DOHH2 (cell line): ENCODE measurements at regions not wholly inside any gene's neighbourhood (a gene's known extent, or its start where the extent isn't known, plus 50 kb on each side); places are given as distances from the start of the nearest gene placed in this dataset.

Source experiments
- H3F3A ChIP-seq: fragments of 200-600 bp; sonication (generic), shearing (Covaris generic); 2 replicates; pipeline ENCODE4 v1.6.0; 2016; ENCODE audit warnings: antibody characterized with exemption, mild to moderate bottlenecking; ENCODE audit not compliant: control insufficient read depth, insufficient read depth
- H3K27ac ChIP-seq: fragments of 200-600 bp; sonication (generic); 2 replicates; pipeline ENCODE4 v1.5.1; 2014; ENCODE audit warnings: low read depth, mild to moderate bottlenecking, low read length, moderate library complexity
- H3K27me3 ChIP-seq: fragments of 200-600 bp; sonication (generic); 2 replicates; pipeline ENCODE4 v1.6.1; 2014; ENCODE audit warnings: mild to moderate bottlenecking, low read length, mixed read lengths; ENCODE audit not compliant: control insufficient read depth
- H3K36me3 ChIP-seq: fragments of 200-600 bp; sonication (generic); 2 replicates; pipeline ENCODE4 v1.6.1; 2014; ENCODE audit warnings: mild to moderate bottlenecking, low read length, moderate library complexity, mixed read lengths; ENCODE audit not compliant: control insufficient read depth
- H3K4me1 ChIP-seq: fragments of 200-600 bp; sonication (generic); 2 replicates; pipeline ENCODE4 v1.6.1; 2014; ENCODE audit warnings: mild to moderate bottlenecking, low read length, mixed read lengths; ENCODE audit not compliant: control insufficient read depth
- H3K4me2 ChIP-seq: fragments of 200-600 bp; sonication (generic); 2 replicates; pipeline ENCODE4 v1.6.0; 2014; ENCODE audit warnings: mild to moderate bottlenecking, low read length, moderate library complexity
- H3K4me3 ChIP-seq: fragments of 200-600 bp; sonication (generic); 2 replicates; pipeline ENCODE4 v1.5.1; 2014; ENCODE audit warnings: mild to moderate bottlenecking, low read length, mixed read lengths
- H3K79me2 ChIP-seq: fragments of 200-600 bp; sonication (generic); 2 replicates; pipeline ENCODE4 v1.6.1; 2014; ENCODE audit warnings: mild to moderate bottlenecking, low read length, mixed read lengths; ENCODE audit not compliant: control insufficient read depth
- H3K9me2 ChIP-seq: fragments of 200-600 bp; sonication (generic); replicated peaks from 2 replicates; pipeline ENCODE4 v1.6.1; 2014; ENCODE audit warnings: mild to moderate bottlenecking, low read length, mixed read lengths; ENCODE audit not compliant: control insufficient read depth
- H3K9me3 ChIP-seq: fragments of 200-600 bp; sonication (generic); 2 replicates; pipeline ENCODE4 v1.6.1; 2014; ENCODE audit warnings: antibody characterized with exemption, low read length, mixed read lengths; ENCODE audit not compliant: control insufficient read depth, insufficient read depth
- H4K20me1 ChIP-seq: fragments of 200-600 bp; sonication (generic); 2 replicates; pipeline ENCODE4 v1.6.0; 2014; ENCODE audit warnings: low read depth, mild to moderate bottlenecking, antibody characterized with exemption, low read length, moderate library complexity; ENCODE audit not compliant: control insufficient read depth, insufficient read depth
- EZH2phosphoT487 ChIP-seq: fragments of 200-600 bp; sonication (generic); IDR thresholded peaks from 2 replicates; pipeline ENCODE4 v1.6.1; 2017; ENCODE audit warnings: borderline replicate concordance, mild to moderate bottlenecking, antibody characterized with exemption, low read length, moderate library complexity, mixed read lengths
- TF ChIP-seq, protein P1 (sequence below): fragments of 200-600 bp; sonication (generic); IDR thresholded peaks from one replicate; pipeline ENCODE4 v1.5.1; 2014; ENCODE audit warnings: antibody characterized with exemption, mild to moderate bottlenecking, low read depth, low read length; ENCODE audit not compliant: poor library complexity, severe bottlenecking

DNA sequence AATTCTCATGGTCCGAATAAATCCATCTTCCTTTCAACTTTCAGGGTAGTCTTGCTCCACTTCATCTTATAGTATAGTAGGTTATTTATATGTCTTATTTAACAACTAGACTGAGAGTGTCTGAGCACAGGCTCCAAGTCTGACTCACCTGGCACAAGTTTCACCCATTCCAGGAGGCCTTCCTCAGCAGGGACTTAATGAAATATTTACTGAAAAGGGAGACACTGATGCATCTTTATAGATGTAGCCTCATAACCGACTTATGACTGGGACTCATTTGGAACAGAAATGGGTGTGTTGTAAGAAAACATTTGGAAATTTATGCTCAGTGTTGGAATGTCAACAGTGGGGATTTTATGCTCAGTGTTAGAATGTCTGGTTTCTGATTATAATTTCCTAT lies 59.9 kb downstream of the CH25H start:
- no peaks in the 10 kb centered on the region for H4K20me1 ChIP-seq
- no peaks in the 10 kb centered on the region for H3K9me3 ChIP-seq
- no peaks in the 10 kb centered on the region for H3F3A ChIP-seq
- H3K36me3 ChIP-seq = no peaks in the 10 kb centered on the region
- no peaks in the 10 kb centered on the region for H3K9me2 ChIP-seq
- H3K27me3 ChIP-seq = no peaks in the 10 kb centered on the region
- H3K4me1 ChIP-seq = no peaks in the 10 kb centered on the region
- no peaks in the 10 kb centered on the region for H3K79me2 ChIP-seq
- no peak overlapping the region for H3K4me3 ChIP-seq
- no peak overlapping the region for H3K4me2 ChIP-seq
- H3K27ac ChIP-seq = no peak overlapping the region
- TF ChIP-seq EZH2phosphoT487 = no peak
- TF ChIP-seq, protein P1, sequence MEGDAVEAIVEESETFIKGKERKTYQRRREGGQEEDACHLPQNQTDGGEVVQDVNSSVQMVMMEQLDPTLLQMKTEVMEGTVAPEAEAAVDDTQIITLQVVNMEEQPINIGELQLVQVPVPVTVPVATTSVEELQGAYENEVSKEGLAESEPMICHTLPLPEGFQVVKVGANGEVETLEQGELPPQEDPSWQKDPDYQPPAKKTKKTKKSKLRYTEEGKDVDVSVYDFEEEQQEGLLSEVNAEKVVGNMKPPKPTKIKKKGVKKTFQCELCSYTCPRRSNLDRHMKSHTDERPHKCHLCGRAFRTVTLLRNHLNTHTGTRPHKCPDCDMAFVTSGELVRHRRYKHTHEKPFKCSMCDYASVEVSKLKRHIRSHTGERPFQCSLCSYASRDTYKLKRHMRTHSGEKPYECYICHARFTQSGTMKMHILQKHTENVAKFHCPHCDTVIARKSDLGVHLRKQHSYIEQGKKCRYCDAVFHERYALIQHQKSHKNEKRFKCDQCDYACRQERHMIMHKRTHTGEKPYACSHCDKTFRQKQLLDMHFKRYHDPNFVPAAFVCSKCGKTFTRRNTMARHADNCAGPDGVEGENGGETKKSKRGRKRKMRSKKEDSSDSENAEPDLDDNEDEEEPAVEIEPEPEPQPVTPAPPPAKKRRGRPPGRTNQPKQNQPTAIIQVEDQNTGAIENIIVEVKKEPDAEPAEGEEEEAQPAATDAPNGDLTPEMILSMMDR = no peak

DNA sequence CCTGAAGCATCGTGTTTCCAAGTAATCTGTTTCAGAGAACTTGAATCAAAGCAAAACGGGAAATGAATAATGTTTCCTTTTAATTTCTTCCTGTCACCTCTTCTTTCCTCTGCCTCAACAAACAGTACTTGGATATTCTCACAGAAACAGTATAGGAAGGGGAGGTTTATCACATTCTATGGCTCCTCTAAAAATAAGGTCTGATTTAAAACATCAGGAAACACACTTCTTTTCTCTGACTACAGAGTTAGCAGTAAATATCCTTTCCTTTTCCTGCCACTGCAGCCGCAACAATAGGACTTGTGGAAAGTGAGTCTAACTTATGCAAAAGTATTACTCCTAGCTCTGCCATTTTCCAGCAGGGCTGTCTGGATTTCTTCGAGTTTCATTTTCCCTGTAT lies 62.3 kb downstream of the CH25H start:
- Histone ChIP-seq H3K4me2 (no peak overlapping the region), H3K27me3 (no peaks in the 10 kb centered on the region), H3K36me3 (no peaks in the 10 kb centered on the region), H3K27ac (no peak overlapping the region), H3K4me1 (no peaks in the 10 kb centered on the region), H3K79me2 (no peaks in the 10 kb centered on the region), H3K9me2 (no peaks in the 10 kb centered on the region), H3K4me3 (no peak overlapping the region), H4K20me1 (no peaks in the 10 kb centered on the region), H3F3A (no peaks in the 10 kb centered on the region), H3K9me3 (no peaks in the 10 kb centered on the region)
- no peak for TF ChIP-seq EZH2phosphoT487
- TF ChIP-seq, protein P1 = no peak

DNA sequence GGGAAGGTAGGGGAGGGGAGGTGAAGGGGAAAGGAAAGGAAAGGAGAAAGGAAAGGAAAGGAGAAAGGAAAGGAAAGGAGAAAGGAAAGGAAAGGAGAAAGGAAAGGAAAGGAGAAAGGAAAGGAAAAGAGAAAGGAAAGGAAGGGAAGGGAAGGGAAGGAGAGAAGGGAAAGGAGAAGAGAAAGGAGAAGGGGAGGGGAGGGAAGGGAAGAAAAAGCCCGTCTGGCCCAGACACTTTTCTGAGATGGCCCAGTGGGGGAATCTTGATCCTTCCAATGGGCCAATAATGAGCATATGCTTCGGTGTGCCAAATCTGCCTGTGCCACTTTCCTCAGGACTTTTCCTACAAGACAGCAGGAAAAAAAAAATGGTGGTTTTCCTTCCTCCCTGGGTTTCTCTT lies 64.5 kb downstream of the CH25H start:
- no peaks in the 10 kb centered on the region for H3K9me2 ChIP-seq
- H3K4me3 ChIP-seq = no peak overlapping the region
- no peaks in the 10 kb centered on the region for H3K9me3 ChIP-seq
- H3K4me2 ChIP-seq = no peak overlapping the region
- H3K27me3 ChIP-seq = no peaks in the 10 kb centered on the region
- no peaks in the 10 kb centered on the region for H3K36me3 ChIP-seq
- H3K4me1 ChIP-seq = no peaks in the 10 kb centered on the region
- H3F3A ChIP-seq = no peaks in the 10 kb centered on the region
- no peak overlapping the region for H3K27ac ChIP-seq
- H4K20me1 ChIP-seq = no peaks in the 10 kb centered on the region
- no peaks in the 10 kb centered on the region for H3K79me2 ChIP-seq
- TF ChIP-seq EZH2phosphoT487 = no peak
- TF ChIP-seq, protein P1 = no peak

DNA sequence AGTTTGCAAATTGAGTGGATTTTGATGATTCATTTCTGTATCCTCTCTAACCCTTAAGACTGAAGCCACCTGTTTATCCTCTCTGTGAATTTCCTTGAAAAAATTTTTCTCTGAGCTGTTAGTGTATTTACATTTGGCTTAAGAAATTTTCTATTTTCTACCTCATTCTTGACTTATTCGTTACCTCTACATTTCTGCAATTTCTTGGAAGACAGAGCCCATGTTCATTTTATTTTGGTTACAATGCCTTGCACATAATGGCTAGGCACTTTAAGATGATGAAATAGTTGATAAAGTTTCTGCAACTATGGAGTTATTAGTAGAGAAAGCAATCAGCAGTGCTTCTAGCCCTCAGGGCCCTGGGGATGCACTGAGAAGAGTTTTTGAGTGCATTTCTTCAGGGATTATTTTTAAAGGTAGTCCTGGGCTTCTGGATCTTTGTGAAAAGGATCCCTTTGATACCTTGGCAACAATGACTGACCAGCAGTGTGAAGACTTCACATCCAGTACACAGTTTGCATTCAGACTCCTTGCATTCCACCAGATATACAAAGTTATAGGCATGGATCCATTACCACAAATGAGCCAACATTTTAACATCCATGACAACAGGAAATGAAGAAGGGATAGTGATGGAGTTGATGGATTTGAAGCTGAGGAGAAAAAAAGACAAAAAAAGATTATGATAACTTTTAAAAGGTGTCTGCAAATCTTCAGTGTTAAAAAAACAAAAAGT lies 68.2 kb downstream of the CH25H start:
- Histone ChIP-seq H3K9me3 (no peaks in the 10 kb centered on the region), H4K20me1 (no peaks in the 10 kb centered on the region), H3K27me3 (no peaks in the 10 kb centered on the region), H3K79me2 (no peaks in the 10 kb centered on the region), H3K4me2 (no peak overlapping the region), H3K36me3 (no peaks in the 10 kb centered on the region), H3K4me3 (no peak overlapping the region), H3K4me1 (peaks cover 7% of the 10 kb centered on the region), H3F3A (no peaks in the 10 kb centered on the region), H3K9me2 (no peaks in the 10 kb centered on the region), H3K27ac (no peak overlapping the region)
- TF ChIP-seq, protein P1 = no peak
- no peak for TF ChIP-seq EZH2phosphoT487
